Adrenal gland (tissue), 9 donors: ENCODE measurements at regions not wholly inside any gene's neighbourhood (a gene's known extent, or its start where the extent isn't known, plus 50 kb on each side); places are given as distances from the start of the nearest gene placed in this dataset.

Experiments
- DNase-seq, 7 donors: peaks; one replicate each; pipeline ENCODE4 v3.0.0-alpha.2; 2019 to 2020
- H3K27ac ChIP-seq, 5 donors: fragments of 200-600 bp; sonication (generic) in 4 of 5; 1 replicate in 3 of 5; 2 replicates in 2 of 5; pipeline versions ENCODE4 v1.5.1 to v1.8.0; 2016 to 2020; ENCODE audit warnings: mild to moderate bottlenecking in 1 of 5
- H3K27me3 ChIP-seq: fragments of 200-600 bp; 2 replicates; pipeline ENCODE4 v1.8.0; 2021
- H3K36me3 ChIP-seq, 2 donors: fragments of 200-600 bp; replicated peaks in 1 of 2; 1 replicate in 1 of 2; 2 replicates in 1 of 2; pipeline versions ENCODE4 v1.5.1 to v1.8.0; 2018 to 2022
- H3K4me1 ChIP-seq, 2 donors: fragments of 200-600 bp; replicated peaks in 1 of 2; 1 replicate in 1 of 2; 2 replicates in 1 of 2; pipeline versions ENCODE4 v1.5.1 to v1.8.0; 2018 to 2021
- H3K4me3 ChIP-seq, 4 donors: fragments of 200-600 bp; sonication (generic) in 3 of 4; one replicate each; pipeline ENCODE4 v1.5.1; 2016 to 2018
- H3K9me3 ChIP-seq, 3 donors: fragments of 200-600 bp; sonication (generic) in 1 of 3; replicated peaks in 1 of 3; 1 replicate in 2 of 3; 2 replicates in 1 of 3; pipeline versions ENCODE4 v1.5.1 to v1.8.0; 2016 to 2021
- CTCF ChIP-seq, 6 experiments: fragments of 450-650 bp in 4 of 6; fragments of 200-600 bp in 2 of 6; sonication (generic) in 1 of 6; IDR thresholded peaks; 1 replicate in 5 of 6; 2 replicates in 1 of 6; pipeline versions ENCODE4 v1.5.1 to v1.8.0; 2016 to 2021; ENCODE audit warnings: antibody characterized with exemption in 6 of 6, mild to moderate bottlenecking in 2 of 6, moderate library complexity in 1 of 6
- POLR2A ChIP-seq, 2 donors: fragments of 450-650 bp; IDR thresholded peaks; one replicate each; pipeline ENCODE4 v1.6.1; 2017; ENCODE audit warnings: antibody characterized with exemption in 2 of 2, mild to moderate bottlenecking in 2 of 2, moderate library complexity in 1 of 2
- WGBS, 4 donors: extraction: QIAGEN DNeasy Blood & Tissue Kit in 2 of 4; methylation state at CpG; one replicate each; pipeline versions ENCODE4 v1.1.5 to v1.1.7; 2013 to 2017; 5-methylcytosine and 5-hydroxymethylcytosine counted together
- intact Hi-C, 2 donors: fragments of 100-400 bp; cut with DNase I; formaldehyde crosslinking; loops; one replicate each; pipeline versions ENCODE4 v1.14.1 to v1.15.0; 2022 to 2023
- small RNA-seq, 2 donors: library from RNA; depleted of rRNA; stranded (forward); fragments of <200 nt; gene quantifications; one replicate each; pipeline ENCODE3, GENCODE V24; 2016
- donor health status: healthy with polysubstance abuse.
- donor health status: Bipolar disorder and iron deficiency.
- donor health status: DM: yes; HTN: yes; CAD: no.
- donor health status: DM: no; HTN: no; CAD: no.
- donor health status: DM: no; HTN: no; CAD: no.

GRCh38 chrX:26295425-26295824 lies 79.5 kb downstream of the MAGEB5 start:
- Histone ChIP-seq H3K4me3 (no peak overlapping the region), H3K27ac (no peak overlapping the region), H3K9me3 (no peaks in the 10 kb centered on the region), H3K27me3 (no peaks in the 10 kb centered on the region), H3K4me1 (no peaks in the 10 kb centered on the region), H3K36me3 (no peaks in the 10 kb centered on the region)
- 14 to 34% (median 16%) methylated on average over 1 of the region's 1 CpG for WGBS, 4 donors
- no peak for TF ChIP-seq CTCF (IDR thresholded peaks at IDR 0.05)
- TF ChIP-seq POLR2A (IDR thresholded peaks at IDR 0.05): no peak
- intact Hi-C loops: no loop called here
- no peak for DNase-seq

GRCh38 chrX:26286836-26287235 lies 70.9 kb downstream of the MAGEB5 start:
- Histone ChIP-seq H3K9me3 (no peaks in the 10 kb centered on the region), H3K36me3 (no peaks in the 10 kb centered on the region), H3K4me1 (no peaks in the 10 kb centered on the region), H3K27me3 (no peaks in the 10 kb centered on the region), H3K27ac (no peak overlapping the region), H3K4me3 (no peak overlapping the region)
- WGBS, 4 donors: 33 to 97% (median 86%) methylated on average over 1 to 9 of the region's 9 CpGs
- no peak for TF ChIP-seq CTCF (IDR thresholded peaks at IDR 0.05)
- TF ChIP-seq POLR2A (IDR thresholded peaks at IDR 0.05): no peak
- DNase-seq: no peak
- intact Hi-C loops: no loop called here

Small RNA genes lying in the stretch of these regions (small RNA-seq; reads per million reads assigned to genes)
- 0 reads per million in 2 donors for gene AC005345.1
- 0 reads per million in 2 donors for gene RF00019
- 0 reads per million in 2 donors for gene RNU1-142P
